Activated CD4-positive, CD25-positive, alpha-beta regulatory T cell treated with anti-CD3 and anti-CD28 coated beads, Interleukin-2, amount 50 U/mL, for 72 hours (primary cell): ENCODE measurements at regions not wholly inside any gene's neighbourhood (a gene's known extent, or its start where the extent isn't known, plus 50 kb on each side); places are given as distances from the start of the nearest gene placed in this dataset.

ENCODE experiments used
- DNase-seq: peaks from one replicate; pipeline ENCODE4 v3.0.0; 2021

- no peak for DNase-seq
These were observed 301.9 kb upstream of the SALL3 start for GRCh38 chr18:78677483-78678317.

GRCh38 chr18:78678318-78678695 lies 301.3 kb upstream of the SALL3 start:
- DNase-seq = no peak

GRCh38 chr18:78679031-78679430 lies 300.6 kb upstream of the SALL3 start:
- DNase-seq = no peak

GRCh38 chr18:78679613-78680260 lies 299.9 kb upstream of the SALL3 start:
- DNase-seq = no peak

GRCh38 chr18:78681396-78681795 lies 298.2 kb upstream of the SALL3 start:
- no peak for DNase-seq

- DNase-seq = no peak
These were observed 297.7 kb upstream of the SALL3 start for GRCh38 chr18:78681934-78682333.

- DNase-seq = no peak
These were observed 296.9 kb upstream of the SALL3 start for GRCh38 chr18:78682716-78683115.

GRCh38 chr18:78683191-78684010 lies 296.2 kb upstream of the SALL3 start:
- DNase-seq = no peak

GRCh38 chr18:78685250-78685979 lies 294.2 kb upstream of the SALL3 start:
- DNase-seq = no peak

- DNase-seq = no peak
These were observed 293.6 kb upstream of the SALL3 start for GRCh38 chr18:78685980-78686530.

- DNase-seq = no peak
These were observed 292.5 kb upstream of the SALL3 start for GRCh38 chr18:78686976-78687685.

GRCh38 chr18:78687736-78688135 lies 291.9 kb upstream of the SALL3 start:
- DNase-seq = no peak

GRCh38 chr18:78688249-78688648 lies 291.4 kb upstream of the SALL3 start:
- no peak for DNase-seq

GRCh38 chr18:78688916-78689315 lies 290.7 kb upstream of the SALL3 start:
- no peak for DNase-seq

- DNase-seq = no peak
These were observed 290.0 kb upstream of the SALL3 start for GRCh38 chr18:78689606-78690005.

- no peak for DNase-seq
These were observed 287.5 kb upstream of the SALL3 start for GRCh38 chr18:78692105-78692504.

GRCh38 chr18:78693429-78693828 lies 286.2 kb upstream of the SALL3 start:
- DNase-seq = no peak

GRCh38 chr18:78696698-78697435 lies 282.8 kb upstream of the SALL3 start:
- DNase-seq = no peak

GRCh38 chr18:78697446-78697845 lies 282.2 kb upstream of the SALL3 start:
- DNase-seq = no peak

- no peak for DNase-seq
These were observed 280.7 kb upstream of the SALL3 start for GRCh38 chr18:78698914-78699313.

- no peak for DNase-seq
These were observed 280.1 kb upstream of the SALL3 start for GRCh38 chr18:78699499-78699898.
